G401.6 (cell line): ENCODE measurements at regions not wholly inside any gene's neighbourhood (a gene's known extent, or its start where the extent isn't known, plus 50 kb on each side); places are given as distances from the start of the nearest gene placed in this dataset.
"Not testable (repeated sequence)": the region's sequence is repeated elsewhere in the genome, so short reads cannot be mapped to it uniquely, and the experiment has no call there.

ENCODE experiments used
- FAIRE-seq: peaks from 2 replicates; lab custom pipeline; 2012; peaks lifted over from hg19 to GRCh38; lab: Jason Lieb, UNC

DNA sequence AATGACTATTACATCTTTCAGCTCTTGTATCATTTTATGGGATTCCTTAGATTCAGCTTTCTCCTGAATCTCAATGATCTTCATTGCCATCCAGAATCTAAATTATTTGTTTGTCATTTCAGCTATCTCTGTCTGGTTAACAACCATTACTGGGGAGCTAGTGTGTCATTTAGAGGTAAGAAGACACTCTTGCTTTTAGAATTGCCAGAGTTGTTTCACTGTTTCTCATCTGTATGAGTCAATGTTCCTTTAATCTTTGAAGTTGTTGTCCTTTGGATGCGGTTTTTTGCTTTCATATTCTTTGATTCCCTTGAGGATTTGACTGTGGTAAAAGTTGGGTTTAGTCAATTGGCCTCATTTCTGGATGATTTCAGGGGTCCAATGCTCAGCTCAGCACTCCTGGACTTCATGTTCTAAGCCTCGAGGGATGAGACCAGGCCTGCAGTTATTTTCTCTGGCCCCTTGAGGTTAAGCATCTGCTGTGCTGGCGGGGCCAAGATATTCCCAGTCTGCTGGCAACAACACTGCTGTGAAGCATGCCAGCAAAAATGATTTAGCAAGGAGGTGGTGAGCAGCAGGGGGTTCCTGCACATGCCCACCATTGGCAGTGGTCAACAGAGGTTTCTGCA, 102.4 kb upstream of the PCSK5 start:
- no peak for FAIRE-seq

DNA sequence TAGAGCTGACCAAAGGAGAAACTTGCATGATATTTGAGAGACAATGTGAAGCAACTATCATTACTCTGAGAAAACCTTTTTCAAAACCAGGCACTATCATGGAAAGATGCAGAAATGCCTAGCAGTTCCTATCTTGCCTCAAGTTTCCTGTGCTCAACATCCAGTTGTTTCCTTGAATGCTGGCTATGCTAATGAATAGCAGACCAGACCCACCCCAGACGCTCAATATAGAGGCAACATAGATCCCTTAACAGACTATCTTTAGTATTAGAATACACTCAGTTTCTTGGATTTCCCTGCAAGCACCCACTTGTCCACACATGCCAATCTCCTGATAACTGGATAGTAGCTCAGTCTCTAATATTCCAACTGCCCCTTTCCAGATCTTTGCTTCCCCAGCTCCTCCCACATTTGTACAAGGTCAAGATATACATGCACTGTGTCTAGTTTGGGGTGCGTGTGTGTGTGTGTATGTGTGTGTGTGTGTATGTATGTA, 93.3 kb upstream of the PCSK5 start:
- FAIRE-seq, result no peak

DNA sequence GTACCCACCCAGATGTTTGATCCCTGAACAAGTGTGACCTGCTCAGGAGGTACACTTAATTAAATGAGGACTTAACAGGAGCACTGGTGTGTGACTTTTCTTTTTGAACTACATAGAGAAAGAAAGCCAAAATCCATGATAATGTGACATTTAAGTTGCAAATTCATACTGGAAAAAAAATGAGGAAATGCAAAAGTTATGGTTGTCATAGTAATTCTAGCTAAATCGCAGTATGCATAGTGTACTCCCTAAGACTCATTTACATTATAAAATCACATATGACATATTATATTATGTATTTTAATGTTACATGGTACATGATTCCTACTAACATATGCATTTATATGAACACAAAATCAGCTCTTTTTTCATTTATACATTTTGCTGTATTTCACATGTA, 92.0 kb upstream of the PCSK5 start:
- FAIRE-seq, result no peak

DNA sequence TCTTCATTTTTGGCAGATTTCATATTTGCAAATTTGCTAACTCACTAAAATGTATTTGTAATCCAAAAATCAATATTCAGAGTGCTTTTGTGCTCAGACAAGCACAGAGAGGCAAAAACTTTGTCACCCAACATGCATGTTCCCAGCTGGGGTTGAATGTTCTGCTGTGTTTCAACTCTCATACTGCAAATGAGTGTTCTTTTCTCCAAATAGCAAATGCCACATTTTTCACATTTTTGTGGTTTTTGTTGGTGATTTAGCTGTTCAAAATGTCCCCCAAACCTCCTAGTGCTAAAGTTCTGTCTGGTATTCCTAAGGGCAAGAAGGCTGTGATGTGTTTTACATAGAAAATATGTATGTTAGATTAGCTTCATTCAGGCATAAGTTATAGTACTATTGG, 87.3 kb upstream of the PCSK5 start:
- FAIRE-seq, result no peak

DNA sequence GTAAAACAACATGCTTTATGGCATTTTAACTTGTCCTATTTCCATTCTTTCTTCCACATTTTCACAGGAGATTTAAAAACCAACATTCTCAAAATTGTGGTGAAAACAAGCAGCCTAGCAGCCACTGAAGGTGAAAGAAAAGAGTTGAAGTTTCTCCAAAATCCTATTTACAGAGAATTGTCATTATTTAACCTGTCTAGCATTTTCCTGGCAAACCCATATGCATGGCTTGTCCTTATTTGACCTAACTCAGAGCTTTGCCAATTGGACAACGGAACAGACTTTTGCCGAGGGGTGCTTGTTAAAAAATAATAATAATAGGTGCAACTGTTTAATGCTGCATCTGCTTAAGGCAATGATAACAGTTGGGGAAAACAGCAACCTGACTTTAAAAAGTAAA, 80.4 kb upstream of the PCSK5 start:
- FAIRE-seq, result no peak

DNA sequence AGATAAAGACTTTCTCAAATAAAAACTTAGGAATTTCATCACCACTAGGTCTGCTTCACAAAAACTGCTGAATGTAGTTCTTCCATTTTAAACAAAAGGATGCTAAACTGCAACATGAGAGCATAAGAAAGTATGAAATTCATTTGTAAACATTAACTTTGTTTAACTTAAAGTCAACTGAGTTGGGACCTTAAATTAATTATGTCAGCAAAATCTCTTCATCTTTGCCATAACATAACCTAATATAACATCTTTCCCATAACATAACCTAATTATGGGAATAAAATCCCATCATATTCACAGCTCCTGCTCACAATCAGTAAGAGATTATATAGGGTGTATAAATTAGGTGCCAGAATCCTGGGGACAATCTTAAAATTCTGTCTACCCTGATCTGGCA, 78.8 kb upstream of the PCSK5 start:
- FAIRE-seq, result no peak

DNA sequence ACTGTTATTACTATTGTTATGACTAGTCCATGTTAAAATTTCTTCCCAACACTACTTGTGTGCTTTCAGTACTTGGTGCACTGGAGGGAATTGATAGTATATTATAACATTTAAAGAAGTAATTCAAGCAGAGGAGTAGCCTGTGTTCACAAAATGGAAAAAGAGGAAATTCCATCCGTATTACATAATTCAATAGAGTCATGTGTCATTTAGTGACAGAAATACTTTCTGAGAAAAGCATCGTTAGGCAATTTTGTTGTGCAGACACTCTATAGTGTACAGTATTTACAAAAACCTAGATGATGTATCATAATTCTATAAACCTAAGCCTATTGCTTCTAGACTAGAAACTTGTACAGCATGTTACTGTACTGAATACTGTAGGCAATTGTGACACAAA, 78.3 kb upstream of the PCSK5 start:
- no peak for FAIRE-seq

DNA sequence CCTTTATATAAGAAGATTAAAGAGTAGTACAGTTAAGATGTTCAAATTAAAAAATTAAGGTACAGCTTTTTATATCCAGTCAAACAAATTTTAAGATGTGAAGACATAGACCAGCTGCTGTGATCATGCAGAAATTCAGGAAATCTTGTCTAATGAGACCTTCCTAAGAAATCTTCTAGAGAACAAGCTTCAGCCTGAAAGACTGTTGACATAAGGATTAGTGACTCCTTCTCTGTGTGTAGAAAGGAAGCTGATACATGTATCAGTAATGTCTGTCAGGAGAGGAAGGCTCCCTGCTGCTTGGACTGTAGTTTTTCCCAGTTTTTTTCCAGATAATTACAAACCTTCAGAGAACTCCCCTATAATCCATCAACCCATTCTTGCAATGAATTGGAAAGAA, 75.8 kb upstream of the PCSK5 start:
- FAIRE-seq, result no peak

DNA sequence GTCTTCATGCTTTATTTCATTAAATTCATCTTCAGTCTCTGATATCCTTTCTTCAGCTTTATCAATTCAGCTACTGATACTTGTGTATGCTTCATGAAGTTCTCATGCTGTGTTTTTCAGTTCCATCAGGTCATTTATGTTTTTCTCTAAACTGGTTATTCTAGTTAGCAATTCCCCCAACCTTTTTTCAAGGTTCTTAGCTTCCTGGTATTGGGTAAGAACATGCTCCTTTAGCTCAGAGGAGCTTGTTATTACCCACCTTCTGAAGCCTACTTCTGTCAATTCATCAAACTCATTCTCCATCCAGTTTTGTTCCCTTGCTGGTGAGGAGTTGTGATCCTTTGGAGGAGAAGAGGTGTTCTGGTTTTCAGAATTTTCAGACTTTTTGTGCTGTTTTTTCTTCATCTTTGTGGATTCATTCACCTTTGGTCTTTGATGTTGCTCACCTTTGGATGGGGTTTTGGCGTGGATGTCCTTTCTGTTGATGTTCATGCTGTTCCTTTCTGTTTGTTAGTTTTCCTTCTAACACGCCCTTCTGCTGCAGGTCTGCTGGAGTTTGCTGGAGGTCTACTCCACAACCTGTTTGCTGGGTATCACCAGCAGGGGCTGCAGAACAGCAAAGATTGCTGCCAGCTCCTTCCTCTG, 69.9 kb upstream of the PCSK5 start:
- FAIRE-seq, result not testable (repeated sequence)

DNA sequence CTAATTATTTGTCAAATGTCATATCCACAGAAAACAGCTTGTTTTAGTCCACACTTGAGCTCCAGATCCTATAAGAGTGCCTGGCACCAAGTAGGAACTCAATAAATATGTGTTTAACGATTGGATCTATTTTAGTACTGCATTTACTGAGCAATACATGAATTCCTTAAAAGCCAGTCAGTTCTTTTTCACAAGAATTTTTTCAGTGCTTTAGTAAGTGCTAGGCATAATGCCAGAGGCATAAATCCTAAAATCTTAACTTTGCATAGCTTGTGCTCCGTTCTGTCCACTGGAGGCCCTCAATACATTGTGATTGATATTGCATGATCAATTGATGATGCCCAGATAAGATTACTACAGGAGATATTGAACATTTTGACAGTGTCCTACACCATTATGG, 67.3 kb upstream of the PCSK5 start:
- FAIRE-seq, result no peak

DNA sequence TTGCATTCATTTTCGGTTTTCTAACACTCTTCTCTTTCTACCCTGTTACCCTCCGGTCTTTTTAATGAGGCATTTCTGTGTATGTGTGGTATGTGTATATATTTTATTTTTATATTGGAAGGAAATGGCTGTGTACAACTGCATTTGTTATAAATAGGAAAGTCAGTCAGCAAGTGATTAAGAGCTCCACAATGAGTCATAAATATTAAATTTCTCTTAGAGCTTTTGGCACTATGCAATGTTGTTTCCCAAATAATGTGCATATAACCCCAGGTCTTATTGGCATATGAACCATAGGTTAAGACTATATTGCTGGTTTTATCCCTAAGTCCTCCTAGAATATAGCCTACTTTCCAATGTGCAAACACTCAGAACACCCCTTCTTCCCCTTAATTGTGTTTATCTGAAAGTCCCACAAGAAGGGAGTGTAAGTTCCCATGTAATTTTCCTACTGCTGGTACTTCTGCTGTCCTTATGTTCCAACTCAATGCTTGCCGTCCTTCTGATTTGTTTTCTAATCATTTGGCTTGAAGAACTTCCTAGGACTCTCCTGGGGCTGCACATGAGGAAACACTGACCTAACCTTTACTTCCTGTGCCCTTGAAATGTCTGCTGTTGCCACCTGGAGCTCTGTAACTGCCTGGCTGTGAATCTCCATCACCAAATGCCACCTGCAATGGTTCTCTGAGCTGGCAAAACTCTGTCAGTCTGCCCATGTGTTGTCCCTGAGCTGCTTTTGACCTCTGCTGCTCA, 65.5 kb upstream of the PCSK5 start:
- no peak for FAIRE-seq

DNA sequence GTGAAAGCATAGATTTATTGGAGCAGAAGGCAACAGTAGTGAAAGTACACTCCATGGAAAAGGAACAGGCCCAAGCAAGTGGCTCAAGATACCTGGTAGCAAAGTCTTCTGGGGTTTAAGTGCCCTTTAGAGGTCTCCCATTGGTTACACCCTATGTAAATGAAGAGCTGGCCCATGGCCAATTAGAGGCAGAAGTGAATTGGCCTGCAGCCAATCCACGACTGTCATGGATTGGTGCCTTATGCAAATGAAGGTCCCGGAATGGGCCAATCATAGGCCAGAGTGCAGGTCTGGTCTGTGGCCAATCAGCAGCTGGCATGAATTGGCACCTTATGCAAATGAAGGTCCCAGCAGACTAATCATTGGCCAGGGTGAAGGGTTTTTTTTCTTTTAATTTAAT, 64.2 kb upstream of the PCSK5 start:
- no peak for FAIRE-seq

DNA sequence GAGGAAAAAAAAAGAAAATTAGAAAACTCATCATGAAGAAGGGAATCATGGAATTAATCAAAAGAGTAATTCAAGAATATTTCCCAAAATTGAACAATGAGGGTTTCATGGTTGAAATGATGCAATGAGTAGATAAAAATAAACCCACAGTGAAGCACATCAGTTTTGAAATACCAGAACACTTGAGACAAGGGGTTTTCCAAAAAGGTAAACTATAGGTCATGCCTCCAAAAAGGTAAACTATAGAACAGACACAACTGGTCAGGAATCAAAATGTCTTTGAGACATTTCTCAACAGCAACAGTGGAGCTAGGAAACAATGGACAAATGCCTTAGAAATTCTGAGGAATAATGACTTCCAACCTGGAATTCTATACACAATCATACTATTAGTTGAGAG, 60.2 kb upstream of the PCSK5 start:
- no peak for FAIRE-seq

DNA sequence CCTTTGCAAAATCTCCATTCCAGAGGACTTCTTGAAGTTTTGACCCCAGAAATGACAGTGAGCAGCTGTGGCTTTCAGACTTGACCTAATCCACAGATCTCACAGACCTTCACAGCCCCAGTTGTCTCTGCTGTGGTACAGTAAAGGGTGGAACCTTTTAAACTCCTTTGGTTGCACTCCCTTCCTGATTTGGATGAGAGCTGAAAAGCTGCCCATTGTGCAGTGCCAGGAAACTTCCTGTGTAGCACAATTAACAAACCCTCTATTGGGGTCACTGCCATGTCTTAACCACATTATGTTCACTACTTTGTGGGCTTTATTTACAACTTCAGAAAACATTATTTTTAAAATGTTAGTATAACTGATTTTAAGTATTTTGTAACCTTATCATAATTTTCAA, 56.7 kb upstream of the PCSK5 start:
- FAIRE-seq, result no peak

DNA sequence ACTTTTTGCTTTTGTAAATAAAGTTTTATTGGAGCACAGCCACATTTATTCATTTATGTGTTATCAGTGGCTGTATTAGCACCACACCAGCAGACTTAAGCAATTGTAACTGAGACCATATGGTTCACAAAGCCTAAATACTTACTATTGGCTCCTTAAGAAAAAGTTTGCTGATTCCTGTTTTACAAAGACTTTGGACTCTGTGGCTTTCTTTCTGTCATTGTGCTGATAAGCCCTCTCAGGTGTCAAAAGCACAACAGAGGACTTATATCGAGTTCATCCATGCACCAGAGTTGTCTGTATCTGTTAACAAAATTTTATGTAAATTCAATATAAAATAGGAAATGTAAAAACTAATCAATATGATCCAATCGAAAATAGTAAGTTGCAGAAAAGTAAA, 55.6 kb upstream of the PCSK5 start:
- no peak for FAIRE-seq
